HG03378 (cell line): ENCODE measurements at regions not wholly inside any gene's neighbourhood (a gene's known extent, or its start where the extent isn't known, plus 50 kb on each side); places are given as distances from the start of the nearest gene placed in this dataset.
A peak's percentile ranks its signal among the peaks of the same experiment; 100 is the strongest.

Experiments
- ATAC-seq: cut with Tn5 transposase; IDR thresholded peaks from one replicate; pipeline ENCODE4 v1.9.1; 2021; ENCODE audit warnings: mild to moderate bottlenecking, moderate library complexity; ENCODE audit not compliant: unreplicated experiment

GRCh38 chr18:33870059-33870458 is 292.0 kb downstream of the ASXL3 start:
- no peak for ATAC-seq

GRCh38 chr18:33866386-33866785 is 288.4 kb downstream of the ASXL3 start:
- no peak for ATAC-seq

- no peak for ATAC-seq
Measured at GRCh38 chr18:33863912-33864311, 285.9 kb downstream of the ASXL3 start.

- no peak for ATAC-seq
Measured at GRCh38 chr18:33854827-33855139, 276.8 kb downstream of the ASXL3 start.

GRCh38 chr18:33854086-33854826 is 276.2 kb downstream of the ASXL3 start:
- no peak for ATAC-seq

GRCh38 chr18:33853187-33853586 is 275.2 kb downstream of the ASXL3 start:
- ATAC-seq, result no peak

GRCh38 chr18:33851546-33852078 is 273.6 kb downstream of the ASXL3 start:
- ATAC-seq, result no peak

GRCh38 chr18:33849731-33850130 is 271.7 kb downstream of the ASXL3 start:
- ATAC-seq, result no peak

- no peak for ATAC-seq
Measured at GRCh38 chr18:33844232-33844631, 266.2 kb downstream of the ASXL3 start.

GRCh38 chr18:33841221-33841967 is 263.4 kb downstream of the ASXL3 start:
- no peak for ATAC-seq

GRCh38 chr18:33840212-33840593 is 262.2 kb downstream of the ASXL3 start:
- no peak for ATAC-seq

GRCh38 chr18:33839452-33840211 is 261.6 kb downstream of the ASXL3 start:
- ATAC-seq, result peak; percentile 66

- no peak for ATAC-seq
Measured at GRCh38 chr18:33838054-33838453, 260.0 kb downstream of the ASXL3 start.

- no peak for ATAC-seq
Measured at GRCh38 chr18:33837191-33837590, 259.2 kb downstream of the ASXL3 start.

GRCh38 chr18:33836564-33836963 is 258.5 kb downstream of the ASXL3 start:
- ATAC-seq, result no peak

GRCh38 chr18:33835419-33835818 is 257.4 kb downstream of the ASXL3 start:
- no peak for ATAC-seq

- no peak for ATAC-seq
Measured at GRCh38 chr18:33833842-33834241, 255.8 kb downstream of the ASXL3 start.

GRCh38 chr18:33831424-33831823 is 253.4 kb downstream of the ASXL3 start:
- no peak for ATAC-seq

- ATAC-seq, result no peak
Measured at GRCh38 chr18:33830213-33830612, 252.2 kb downstream of the ASXL3 start.

- ATAC-seq, result no peak
Measured at GRCh38 chr18:33828949-33829348, 250.9 kb downstream of the ASXL3 start.

GRCh38 chr18:33826151-33826550 is 248.1 kb downstream of the ASXL3 start:
- no peak for ATAC-seq

- no peak for ATAC-seq
Measured at GRCh38 chr18:33821503-33821902, 243.5 kb downstream of the ASXL3 start.
